Keratinocyte (primary cell): ENCODE measurements at regions not wholly inside any gene's neighbourhood (a gene's known extent, or its start where the extent isn't known, plus 50 kb on each side); places are given as distances from the start of the nearest gene placed in this dataset.

Experiments used
- DNase-seq: peaks from one replicate; pipeline ENCODE4 v3.0.0-alpha.2; 2011; ENCODE audit warnings: low read depth, missing footprints, low spot score
- FAIRE-seq: peaks from 2 replicates; lab custom pipeline; 2011; peaks lifted over from hg19 to GRCh38; lab: Jason Lieb, UNC
- H2AFZ ChIP-seq: 2 replicates; pipeline ENCODE4 v1.6.0; 2012; ENCODE audit warnings: low read length, control low read depth, inconsistent platforms; ENCODE audit not compliant: control insufficient read depth
- H3K27ac ChIP-seq: 2 replicates; pipeline ENCODE4 v1.5.1; 2011; ENCODE audit warnings: low read length; ENCODE audit not compliant: control insufficient read depth, insufficient read depth
- H3K27me3 ChIP-seq: 3 replicates; pipeline ENCODE4 v1.6.0; 2011; ENCODE audit warnings: low read length; ENCODE audit not compliant: control insufficient read depth, insufficient read depth; ENCODE audit errors: extremely low read depth
- H3K36me3 ChIP-seq, 2 experiments: 2 replicates in 1 of 2; 3 replicates in 1 of 2; pipeline ENCODE4 v1.5.1; 2011; ENCODE audit warnings: low read length in 2 of 2, mild to moderate bottlenecking in 1 of 2; ENCODE audit not compliant: control insufficient read depth in 2 of 2, insufficient read depth in 2 of 2; ENCODE audit errors: extremely low read depth in 1 of 2
- H3K4me1 ChIP-seq: 3 replicates; pipeline ENCODE4 v1.5.1; 2011; ENCODE audit warnings: low read length; ENCODE audit not compliant: control insufficient read depth, insufficient read depth; ENCODE audit errors: extremely low read depth
- H3K4me2 ChIP-seq: 3 replicates; pipeline ENCODE4 v1.6.0; 2011; ENCODE audit warnings: low read depth, low read length; ENCODE audit not compliant: control insufficient read depth, insufficient read depth; ENCODE audit errors: extremely low read depth
- H3K4me3 ChIP-seq, 3 experiments: fragments of 200-600 bp in 1 of 3; sonication (generic) in 1 of 3; 2 replicates in 2 of 3; 3 replicates in 1 of 3; pipeline ENCODE4 v1.5.1; 2011 to 2016; ENCODE audit warnings: low read length in 3 of 3, mild to moderate bottlenecking in 3 of 3, control low read depth in 2 of 3, inconsistent platforms in 1 of 3, low read depth in 1 of 3, mixed read lengths in 1 of 3, mixed run types in 1 of 3, moderate library complexity in 1 of 3; ENCODE audit not compliant: control insufficient read depth in 2 of 3, insufficient read depth in 2 of 3; ENCODE audit errors: extremely low read depth in 1 of 3
- H3K79me2 ChIP-seq: 2 replicates; pipeline ENCODE4 v1.6.0; 2012; ENCODE audit warnings: low read length; ENCODE audit not compliant: control insufficient read depth, insufficient read depth
- H3K9ac ChIP-seq: 3 replicates; pipeline ENCODE4 v1.6.0; 2011; ENCODE audit warnings: low read length; ENCODE audit not compliant: control insufficient read depth, insufficient read depth; ENCODE audit errors: extremely low read depth
- H3K9me1 ChIP-seq: 3 replicates; pipeline ENCODE4 v1.6.0; 2011; ENCODE audit warnings: low read length; ENCODE audit not compliant: control insufficient read depth, insufficient read depth; ENCODE audit errors: extremely low read depth
- H3K9me3 ChIP-seq: 2 replicates; pipeline ENCODE4 v1.5.1; 2012; ENCODE audit warnings: low read depth, low read length; ENCODE audit not compliant: control insufficient read depth
- H4K20me1 ChIP-seq: 3 replicates; pipeline ENCODE4 v1.6.0; 2011; ENCODE audit warnings: low read length; ENCODE audit not compliant: control insufficient read depth, insufficient read depth; ENCODE audit errors: extremely low read depth
- EZH2 ChIP-seq: IDR thresholded peaks from one replicate; pipeline ENCODE4 v1.6.1; 2012; ENCODE audit warnings: inconsistent platforms, mild to moderate bottlenecking, low read length, moderate library complexity
- dilution Hi-C: fragments of 300-500 bp; cut with MboI; formaldehyde crosslinking; loops from one replicate; pipeline ENCODE4 v1.7.0; 2020; ENCODE audit warnings: low sequenced_read_pairs; ENCODE audit not compliant: extremely low pct_ligation_motif_present
- TF ChIP-seq, protein P1 (sequence below), 3 experiments: IDR thresholded peaks in 1 of 3; conservative IDR thresholded peaks in 1 of 3; optimal IDR thresholded peaks in 1 of 3; 2 replicates in 2 of 3; 3 replicates in 1 of 3; pipeline versions ENCODE3 to v1.5.1; 2011; ENCODE audit warnings: low read length in 3 of 3, mild to moderate bottlenecking in 3 of 3, moderate library complexity in 2 of 3, control low read depth in 1 of 3, inconsistent platforms in 1 of 3; ENCODE audit not compliant: insufficient read depth in 2 of 3; ENCODE audit errors: extremely low read depth in 1 of 3

DNA sequence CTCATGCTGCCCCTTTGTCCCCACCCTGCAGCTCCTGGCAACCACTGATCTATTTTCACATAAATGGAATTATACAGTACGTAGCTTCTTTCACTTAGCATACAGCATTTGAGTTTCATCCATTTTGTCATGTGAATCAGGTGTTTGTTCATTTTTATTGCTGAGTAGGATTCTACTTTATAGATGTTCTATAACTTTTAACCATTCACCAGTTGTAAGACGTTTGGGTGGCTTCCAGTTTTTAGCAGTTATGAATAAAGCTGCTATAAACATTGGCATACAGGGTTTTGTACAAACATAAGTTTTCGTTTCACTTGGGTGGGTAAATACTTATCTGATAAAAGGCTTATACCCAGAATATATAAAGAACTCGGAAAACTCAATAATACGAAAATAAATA, 102.3 kb upstream of the KLHL13 start:
- dilution Hi-C loops: no loop called here

DNA sequence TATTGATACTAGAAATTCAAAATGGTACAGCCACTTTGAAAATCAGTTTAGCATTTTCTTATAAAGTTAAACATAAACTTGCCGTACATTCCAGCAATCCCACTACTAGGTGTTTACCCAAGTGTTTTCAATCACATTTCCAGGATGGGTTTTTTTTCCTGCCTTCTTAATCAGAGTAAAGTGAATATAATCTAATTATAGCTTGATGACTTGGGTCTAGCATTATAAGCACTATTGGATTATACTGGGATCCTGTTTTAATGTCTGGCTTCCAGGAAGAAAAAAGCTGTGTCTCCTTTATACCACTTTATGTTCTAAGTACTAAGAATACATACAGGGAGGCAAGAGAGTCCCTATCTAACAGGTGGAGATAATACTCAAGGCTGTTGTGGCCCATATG, 103.3 kb upstream of the KLHL13 start:
- no peaks in the 10 kb centered on the region for H3K4me1 ChIP-seq
- no peak overlapping the region for H2AFZ ChIP-seq
- no peaks in the 10 kb centered on the region for H4K20me1 ChIP-seq
- DNase-seq (no peak), FAIRE-seq (no peak)
- H3K27me3 ChIP-seq: no peaks in the 10 kb centered on the region
- H3K27ac ChIP-seq: no peak overlapping the region
- no peak overlapping the region for H3K9ac ChIP-seq
- H3K79me2 ChIP-seq: no peaks in the 10 kb centered on the region
- H3K4me3 ChIP-seq: no peak overlapping the region
- H3K4me2 ChIP-seq: no peak overlapping the region
- H3K9me3 ChIP-seq: no peaks in the 10 kb centered on the region
- no peaks in the 10 kb centered on the region for H3K36me3 ChIP-seq
- TF ChIP-seq, protein P1, sequence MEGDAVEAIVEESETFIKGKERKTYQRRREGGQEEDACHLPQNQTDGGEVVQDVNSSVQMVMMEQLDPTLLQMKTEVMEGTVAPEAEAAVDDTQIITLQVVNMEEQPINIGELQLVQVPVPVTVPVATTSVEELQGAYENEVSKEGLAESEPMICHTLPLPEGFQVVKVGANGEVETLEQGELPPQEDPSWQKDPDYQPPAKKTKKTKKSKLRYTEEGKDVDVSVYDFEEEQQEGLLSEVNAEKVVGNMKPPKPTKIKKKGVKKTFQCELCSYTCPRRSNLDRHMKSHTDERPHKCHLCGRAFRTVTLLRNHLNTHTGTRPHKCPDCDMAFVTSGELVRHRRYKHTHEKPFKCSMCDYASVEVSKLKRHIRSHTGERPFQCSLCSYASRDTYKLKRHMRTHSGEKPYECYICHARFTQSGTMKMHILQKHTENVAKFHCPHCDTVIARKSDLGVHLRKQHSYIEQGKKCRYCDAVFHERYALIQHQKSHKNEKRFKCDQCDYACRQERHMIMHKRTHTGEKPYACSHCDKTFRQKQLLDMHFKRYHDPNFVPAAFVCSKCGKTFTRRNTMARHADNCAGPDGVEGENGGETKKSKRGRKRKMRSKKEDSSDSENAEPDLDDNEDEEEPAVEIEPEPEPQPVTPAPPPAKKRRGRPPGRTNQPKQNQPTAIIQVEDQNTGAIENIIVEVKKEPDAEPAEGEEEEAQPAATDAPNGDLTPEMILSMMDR (optimal IDR thresholded peaks at IDR 0.05 in 1 of 3, IDR thresholded peaks at IDR 0.05 in 1 of 3, conservative IDR thresholded peaks at IDR 0.05 in 1 of 3; ENCODE audit: extremely low read depth in 1 of 3, insufficient read depth in 2 of 3, low read length in 3 of 3): no peak
- no peak for TF ChIP-seq EZH2
- H3K9me1 ChIP-seq: no peaks in the 10 kb centered on the region
- dilution Hi-C loops: no loop called here

More for the DNA sequence above, 102.3 kb upstream of the KLHL13 start:
- TF ChIP-seq, protein P1 (optimal IDR thresholded peaks at IDR 0.05 in 1 of 3, IDR thresholded peaks at IDR 0.05 in 1 of 3, conservative IDR thresholded peaks at IDR 0.05 in 1 of 3; ENCODE audit: extremely low read depth in 1 of 3, insufficient read depth in 2 of 3, low read length in 3 of 3): no peak
- no peak for TF ChIP-seq EZH2
- no peaks in the 10 kb centered on the region for H3K79me2 ChIP-seq
- no peaks in the 10 kb centered on the region for H4K20me1 ChIP-seq
- H3K9ac ChIP-seq: no peak overlapping the region
- no peaks in the 10 kb centered on the region for H3K9me1 ChIP-seq
- no peaks in the 10 kb centered on the region for H3K9me3 ChIP-seq
- H3K4me2 ChIP-seq: no peak overlapping the region
- H3K27me3 ChIP-seq: no peaks in the 10 kb centered on the region
- no peak for DNase-seq
- no peak overlapping the region for H3K27ac ChIP-seq
- no peak overlapping the region for H2AFZ ChIP-seq
- H3K36me3 ChIP-seq: no peaks in the 10 kb centered on the region
- no peak overlapping the region for H3K4me3 ChIP-seq
- no peaks in the 10 kb centered on the region for H3K4me1 ChIP-seq
- no peak for FAIRE-seq
